Upper lobe of left lung (tissue), 6 donors: ENCODE measurements at regions not wholly inside any gene's neighbourhood (a gene's known extent, or its start where the extent isn't known, plus 50 kb on each side); places are given as distances from the start of the nearest gene placed in this dataset.

Experiments used
- ATAC-seq, 2 donors: fragments of 200-7000 bp; cut with Tn5 transposase; one replicate each; pipeline ENCODE4 v1.9.1; 2022; ENCODE audit warnings: mild to moderate bottlenecking in 2 of 2, moderate library complexity in 2 of 2; ENCODE audit not compliant: low FRiP score in 2 of 2
- DNase-seq, 2 donors: peaks; one replicate each; pipeline ENCODE4 v3.0.0-alpha.2; 2019 to 2020
- H3K27ac ChIP-seq, 4 donors: fragments of 200-600 bp; sonication (generic); one replicate each; pipeline ENCODE4 v1.5.1; 2016 to 2019
- H3K27me3 ChIP-seq, 4 donors: fragments of 200-600 bp; sonication (generic); one replicate each; pipeline ENCODE4 v1.5.1; 2017 to 2019
- H3K36me3 ChIP-seq, 4 donors: fragments of 200-600 bp; sonication (generic); one replicate each; pipeline ENCODE4 v1.5.1; 2016 to 2019
- H3K4me1 ChIP-seq, 4 donors: fragments of 200-600 bp; sonication (generic); one replicate each; pipeline ENCODE4 v1.5.1; 2018 to 2019
- H3K4me3 ChIP-seq, 4 donors: fragments of 200-600 bp; sonication (generic); one replicate each; pipeline ENCODE4 v1.5.1; 2017 to 2019; ENCODE audit warnings: mild to moderate bottlenecking in 2 of 4, moderate library complexity in 1 of 4
- H3K9me3 ChIP-seq, 4 donors: fragments of 200-600 bp; sonication (generic); one replicate each; pipeline ENCODE4 v1.5.1; 2018 to 2019
- CTCF ChIP-seq, 6 experiments: fragments of 450-650 bp in 4 of 6; fragments of 200-600 bp in 2 of 6; sonication (generic) in 2 of 6; IDR thresholded peaks; one replicate each; pipeline ENCODE4 v1.5.1; 2016 to 2019; ENCODE audit warnings: antibody characterized with exemption in 6 of 6
- EP300 ChIP-seq, 4 donors: sonication (generic); formaldehyde crosslinking; IDR thresholded peaks; one replicate each; pipeline ENCODE4 v1.5.1; 2017; ENCODE audit warnings: antibody characterized with exemption in 4 of 4, control low read depth in 2 of 4
- POLR2A ChIP-seq, 4 donors: fragments of 450-650 bp; IDR thresholded peaks; one replicate each; pipeline ENCODE4 v1.5.1; 2016 to 2017; ENCODE audit warnings: antibody characterized with exemption in 4 of 4, mild to moderate bottlenecking in 2 of 4
- POLR2AphosphoS5 ChIP-seq, 2 donors: sonication (generic); formaldehyde crosslinking; IDR thresholded peaks; one replicate each; pipeline ENCODE4 v1.5.1; 2017; ENCODE audit warnings: antibody characterized with exemption in 2 of 2
- WGBS, 2 donors: methylation state at CpG; one replicate each; pipeline ENCODE4 v1.1.5; 2017 to 2018; 5-methylcytosine and 5-hydroxymethylcytosine counted together
- donor health status: DM: no; HTN: no; CAD: no; lungs with moderate emphysema.
- donor health status: DM: no; HTN: yes; CAD: no; lungs with severe emphysema.

GRCh38 chr9:23477908-23478307, 348.1 kb downstream of the ELAVL2 start:
- H3K27me3 ChIP-seq, result no peaks in the 10 kb centered on the region
- H3K27ac ChIP-seq, result no peak overlapping the region
- H3K9me3 ChIP-seq, result no peaks in the 10 kb centered on the region
- TF ChIP-seq EP300 (IDR thresholded peaks at IDR 0.05) (no peak), POLR2A (IDR thresholded peaks at IDR 0.05) (no peak), CTCF (IDR thresholded peaks at IDR 0.05) (no peak), POLR2AphosphoS5 (IDR thresholded peaks at IDR 0.05) (no peak)
- H3K4me3 ChIP-seq, result no peak overlapping the region
- ATAC-seq (no peak), DNase-seq (no peak)
- no peaks in the 10 kb centered on the region for H3K36me3 ChIP-seq
- H3K4me1 ChIP-seq, result no peaks in the 10 kb centered on the region
- WGBS, 2 donors, result 77 to 83% methylated on average over 2 of the region's 2 CpGs

- H3K9me3 ChIP-seq, result no peaks in the 10 kb centered on the region
- no peaks in the 10 kb centered on the region for H3K36me3 ChIP-seq
- ATAC-seq, result no peak
- WGBS, 2 donors, result 80 to 85% methylated on average over 1 of the region's 1 CpG
- no peaks in the 10 kb centered on the region for H3K4me1 ChIP-seq
- no peaks in the 10 kb centered on the region for H3K27me3 ChIP-seq
- H3K27ac ChIP-seq, result no peak overlapping the region
- TF ChIP-seq POLR2AphosphoS5 (IDR thresholded peaks at IDR 0.05), result no peak
- no peak for TF ChIP-seq CTCF (IDR thresholded peaks at IDR 0.05)
- TF ChIP-seq EP300 (IDR thresholded peaks at IDR 0.05), result no peak
- no peak for TF ChIP-seq POLR2A (IDR thresholded peaks at IDR 0.05)
- no peak overlapping the region for H3K4me3 ChIP-seq
- no peak for DNase-seq
Observed at GRCh38 chr9:23483566-23483965, 342.5 kb downstream of the ELAVL2 start.

GRCh38 chr9:23492126-23493002, 333.7 kb downstream of the ELAVL2 start:
- Histone ChIP-seq H3K27ac (no peak overlapping the region), H3K27me3 (no peaks in the 10 kb centered on the region), H3K4me1 (no peaks in the 10 kb centered on the region), H3K4me3 (no peak overlapping the region), H3K36me3 (no peaks in the 10 kb centered on the region), H3K9me3 (no peaks in the 10 kb centered on the region)
- DNase-seq, result no peak
- TF ChIP-seq POLR2A (IDR thresholded peaks at IDR 0.05), result no peak
- TF ChIP-seq CTCF (IDR thresholded peaks at IDR 0.05), result peak in 3 of 6 experiments; percentile 35 to 48 (median 48)
- 41 to 48% methylated on average over 5 of the region's 5 CpGs for WGBS, 2 donors
- peak; percentile 56 to 71 for ATAC-seq

- H3K36me3 ChIP-seq, result no peaks in the 10 kb centered on the region
- H3K4me3 ChIP-seq, result no peak overlapping the region
- 57 to 58% methylated on average over 5 of the region's 5 CpGs for WGBS, 2 donors
- no peak for TF ChIP-seq CTCF (IDR thresholded peaks at IDR 0.05)
- DNase-seq (no peak), ATAC-seq (no peak)
- no peaks in the 10 kb centered on the region for H3K9me3 ChIP-seq
- no peaks in the 10 kb centered on the region for H3K27me3 ChIP-seq
- H3K4me1 ChIP-seq, result no peaks in the 10 kb centered on the region
- H3K27ac ChIP-seq, result no peak overlapping the region
Observed at GRCh38 chr9:23493219-23493618, 332.8 kb downstream of the ELAVL2 start.
